ENCODE measurements at regions not wholly inside any gene's neighbourhood (a gene's known extent, or its start where the extent isn't known, plus 50 kb on each side); places are given as distances from the start of the nearest gene placed in this dataset.
"Not testable (repeated sequence)": the region's sequence is repeated elsewhere in the genome, so short reads cannot be mapped to it uniquely, and the experiment has no call there.

DNA sequence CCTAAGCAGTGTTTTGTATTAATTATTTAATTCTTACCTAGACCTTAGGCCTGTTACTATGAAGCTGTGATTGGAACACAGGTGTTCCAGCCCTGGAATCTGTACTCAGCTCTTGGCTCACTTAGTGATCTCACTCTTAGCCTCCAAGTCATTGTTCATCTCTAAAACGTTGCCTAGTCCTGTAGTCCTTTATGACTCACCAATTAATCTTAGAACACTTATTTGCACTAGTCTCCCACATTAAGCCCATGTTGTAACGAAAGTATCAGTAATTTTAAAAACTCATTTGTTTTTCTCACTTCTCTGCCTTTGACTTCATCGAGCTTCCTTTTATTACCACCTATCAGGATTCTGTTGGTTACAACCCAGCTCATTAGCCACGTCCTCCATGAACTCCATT is 1224.7 kb upstream of the TENM3 start:
- TF ChIP-seq CTCF (IDR thresholded peaks at IDR 0.05 in 4 of 5, conservative IDR thresholded peaks at IDR 0.05 in 1 of 5) (no peak), POLR2A (IDR thresholded peaks at IDR 0.05) (no peak)
- no peak for DNase-seq
- Histone ChIP-seq H3K4me3 (no peak overlapping the region), H3K36me3 (no peaks in the 10 kb centered on the region), H3K27ac (no peak overlapping the region), H3K4me1 (no peaks in the 10 kb centered on the region), H3K9me3 (no peaks in the 10 kb centered on the region), H3K27me3 (no peaks in the 10 kb centered on the region)
- in situ Hi-C loops (cut with MboI; ENCODE audit: low sequenced_read_pairs in 4 of 4) (no loop called here), intact Hi-C loops (cut with DNase I; ENCODE audit: low total_unique reads) (no loop called here)
- no peak for ATAC-seq

- in situ Hi-C loops (cut with MboI; ENCODE audit: low sequenced_read_pairs in 4 of 4) (no loop called here), intact Hi-C loops (cut with DNase I; ENCODE audit: low total_unique reads) (no loop called here)
- no peaks in the 10 kb centered on the region for H3K27me3 ChIP-seq
- H3K9me3 ChIP-seq = no peaks in the 10 kb centered on the region
- no peaks in the 10 kb centered on the region for H3K4me1 ChIP-seq
- H3K4me3 ChIP-seq = no peak overlapping the region
- H3K27ac ChIP-seq = no peak overlapping the region
- DNase-seq (no peak), ATAC-seq (no peak)
- H3K36me3 ChIP-seq = no peaks in the 10 kb centered on the region
- TF ChIP-seq POLR2A (IDR thresholded peaks at IDR 0.05) (no peak), CTCF (IDR thresholded peaks at IDR 0.05 in 4 of 5, conservative IDR thresholded peaks at IDR 0.05 in 1 of 5) (no peak)
These were observed 1224.3 kb upstream of the TENM3 start for GRCh38 chr4:181018913-181019312.

DNA sequence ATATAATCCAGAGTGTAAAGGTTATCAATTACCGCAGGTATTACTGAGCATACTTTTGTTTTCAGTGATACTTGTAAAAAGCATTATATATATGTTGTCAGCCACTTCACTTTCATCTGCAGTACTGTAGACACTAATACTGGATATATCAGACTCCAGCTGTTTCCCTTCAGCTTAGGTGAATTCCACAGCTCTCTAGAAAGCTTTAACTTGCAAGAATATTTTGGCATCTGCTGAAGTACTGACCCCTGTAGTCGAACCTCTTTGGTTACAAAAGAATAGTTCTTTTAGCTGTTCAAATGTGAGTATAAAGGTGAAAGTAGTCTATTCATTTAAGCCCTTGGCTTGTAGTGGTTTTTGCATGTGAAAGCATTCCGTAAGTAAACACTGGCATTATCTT is 1222.7 kb upstream of the TENM3 start:
- intact Hi-C loops (cut with DNase I; ENCODE audit: low total_unique reads) = no loop called here
- H3K4me3 ChIP-seq = no peak overlapping the region
- H3K4me1 ChIP-seq = no peaks in the 10 kb centered on the region
- no peak for ATAC-seq
- no peaks in the 10 kb centered on the region for H3K9me3 ChIP-seq
- no peaks in the 10 kb centered on the region for H3K27me3 ChIP-seq
- H3K27ac ChIP-seq = no peak overlapping the region
- no peak for DNase-seq
- in situ Hi-C loops (cut with MboI; ENCODE audit: low sequenced_read_pairs in 4 of 4) = no loop called here
- TF ChIP-seq CTCF (IDR thresholded peaks at IDR 0.05 in 4 of 5, conservative IDR thresholded peaks at IDR 0.05 in 1 of 5) (no peak), POLR2A (IDR thresholded peaks at IDR 0.05) (no peak)
- H3K36me3 ChIP-seq = no peaks in the 10 kb centered on the region

DNA sequence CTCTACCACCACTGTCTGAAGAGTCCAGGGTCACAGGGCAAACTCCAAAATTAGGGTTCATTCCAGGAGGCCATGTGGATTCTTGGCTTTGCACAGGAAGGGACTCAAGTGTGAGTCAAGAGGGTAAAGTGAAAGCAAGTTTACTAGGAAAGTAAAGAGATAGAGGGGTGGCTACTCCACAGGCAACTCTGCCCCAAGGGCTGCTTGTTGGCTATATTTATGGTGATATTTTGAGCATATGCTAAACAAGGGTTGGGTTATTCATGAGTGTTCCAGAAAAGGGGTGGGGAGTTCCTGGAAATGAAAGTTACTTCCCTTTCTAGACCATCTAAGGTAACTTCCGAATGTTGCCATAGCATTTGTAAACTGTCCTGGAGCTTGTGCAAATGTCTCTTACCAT is 1222.0 kb upstream of the TENM3 start:
- in situ Hi-C loops (cut with MboI; ENCODE audit: low sequenced_read_pairs in 4 of 4) = no loop called here
- intact Hi-C loops (cut with DNase I; ENCODE audit: low total_unique reads) = no loop called here

DNA sequence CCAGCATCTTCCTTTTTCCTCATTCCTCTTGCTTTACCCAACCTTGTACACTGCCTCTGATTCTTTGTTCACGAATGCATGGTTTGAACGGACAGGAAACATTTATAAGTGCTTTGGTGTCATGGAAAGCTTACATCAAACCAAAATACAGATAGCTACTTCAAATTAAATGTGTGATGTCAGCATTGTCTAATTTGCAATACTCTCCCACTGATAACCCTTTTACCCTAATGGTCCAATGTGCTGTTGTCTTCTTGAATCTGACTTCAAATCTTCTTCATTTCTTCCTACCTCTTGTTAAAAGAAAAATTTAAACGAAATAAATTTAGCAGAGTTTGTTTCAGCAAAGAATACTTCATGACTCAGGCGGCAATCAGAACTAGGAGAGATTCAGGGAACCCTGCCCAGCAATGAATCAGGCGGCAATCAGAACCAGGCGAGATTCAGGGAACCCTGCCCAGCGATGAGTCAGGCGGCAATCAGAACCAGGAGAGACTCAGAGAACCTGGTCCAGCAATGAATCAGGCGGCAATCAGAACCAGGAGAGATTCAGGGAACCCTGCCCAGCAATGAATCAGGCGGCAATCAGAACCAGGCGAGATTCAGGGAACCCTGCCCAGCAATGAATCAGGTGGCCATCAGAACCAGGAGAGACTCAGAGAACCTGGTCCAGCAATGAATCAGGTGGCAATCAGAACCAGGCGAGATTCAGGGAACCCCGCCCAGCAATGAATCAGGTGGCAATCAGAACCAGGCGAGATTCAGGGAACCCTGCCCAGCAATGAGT is 1212.9 kb upstream of the TENM3 start:
- H3K4me3 ChIP-seq; H3K9me3 ChIP-seq; H3K4me1 ChIP-seq; H3K36me3 ChIP-seq; H3K27ac ChIP-seq; in situ Hi-C loops (cut with MboI; ENCODE audit: low sequenced_read_pairs in 4 of 4); ATAC-seq; intact Hi-C loops (cut with DNase I; ENCODE audit: low total_unique reads); H3K27me3 ChIP-seq: not testable (repeated sequence)
- peak; percentile 6 to 33 for DNase-seq

More for the DNA sequence above, 1222.0 kb upstream of the TENM3 start:
- no peaks in the 10 kb centered on the region for H3K4me1 ChIP-seq
- no peak overlapping the region for H3K4me3 ChIP-seq
- no peaks in the 10 kb centered on the region for H3K36me3 ChIP-seq
- DNase-seq = no peak
- H3K9me3 ChIP-seq = no peaks in the 10 kb centered on the region
- no peaks in the 10 kb centered on the region for H3K27me3 ChIP-seq
- TF ChIP-seq POLR2A (IDR thresholded peaks at IDR 0.05) (no peak), CTCF (IDR thresholded peaks at IDR 0.05 in 4 of 5, conservative IDR thresholded peaks at IDR 0.05 in 1 of 5) (no peak)
- H3K27ac ChIP-seq = no peak overlapping the region
- no peak for ATAC-seq

Data from gastrocnemius medialis (tissue), 4 donors.